Gastroesophageal sphincter (tissue), 3 donors: ENCODE measurements at regions not wholly inside any gene's neighbourhood (a gene's known extent, or its start where the extent isn't known, plus 50 kb on each side); places are given as distances from the start of the nearest gene placed in this dataset.

Source experiments
- EP300 ChIP-seq: sonication (generic); formaldehyde crosslinking; IDR thresholded peaks from one replicate; pipeline ENCODE4 v1.6.1; 2017; ENCODE audit warnings: antibody characterized with exemption, mild to moderate bottlenecking
- POLR2A ChIP-seq, 2 donors: fragments of 450-650 bp; IDR thresholded peaks; one replicate each; pipeline ENCODE4 v1.6.1; 2017; ENCODE audit warnings: antibody characterized with exemption in 2 of 2, mild to moderate bottlenecking in 2 of 2, moderate library complexity in 1 of 2
- TF ChIP-seq, protein P1 (sequence below), 4 experiments: fragments of 200-600 bp in 2 of 4; fragments of 450-650 bp in 2 of 4; sonication (generic) in 1 of 4; IDR thresholded peaks; one replicate each; pipeline ENCODE4 v1.5.1; 2017 to 2019; ENCODE audit warnings: antibody characterized with exemption in 4 of 4, mild to moderate bottlenecking in 2 of 4, moderate library complexity in 2 of 4

DNA sequence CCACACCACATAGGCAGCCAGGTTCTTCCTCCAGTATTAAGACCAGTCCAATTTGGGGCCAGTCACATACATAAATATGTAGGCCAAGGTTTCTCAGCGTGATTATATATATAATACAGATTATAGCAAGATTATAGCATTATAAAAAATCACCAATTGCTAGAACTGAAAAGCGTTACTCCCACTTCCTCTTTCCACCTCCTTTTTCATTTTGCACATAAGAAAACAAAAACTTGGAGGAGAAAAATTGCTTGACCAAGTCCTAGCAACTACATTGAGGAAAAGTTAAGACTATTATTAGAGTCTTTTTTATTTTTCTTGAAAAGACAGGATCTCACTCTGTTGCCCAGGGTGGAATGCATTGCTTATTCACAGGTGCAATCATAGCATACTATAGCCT, 262.7 kb upstream of the KCNN2 start:
- TF ChIP-seq EP300 (no peak), POLR2A (IDR thresholded peaks at IDR 0.05) (no peak)
- TF ChIP-seq, protein P1, sequence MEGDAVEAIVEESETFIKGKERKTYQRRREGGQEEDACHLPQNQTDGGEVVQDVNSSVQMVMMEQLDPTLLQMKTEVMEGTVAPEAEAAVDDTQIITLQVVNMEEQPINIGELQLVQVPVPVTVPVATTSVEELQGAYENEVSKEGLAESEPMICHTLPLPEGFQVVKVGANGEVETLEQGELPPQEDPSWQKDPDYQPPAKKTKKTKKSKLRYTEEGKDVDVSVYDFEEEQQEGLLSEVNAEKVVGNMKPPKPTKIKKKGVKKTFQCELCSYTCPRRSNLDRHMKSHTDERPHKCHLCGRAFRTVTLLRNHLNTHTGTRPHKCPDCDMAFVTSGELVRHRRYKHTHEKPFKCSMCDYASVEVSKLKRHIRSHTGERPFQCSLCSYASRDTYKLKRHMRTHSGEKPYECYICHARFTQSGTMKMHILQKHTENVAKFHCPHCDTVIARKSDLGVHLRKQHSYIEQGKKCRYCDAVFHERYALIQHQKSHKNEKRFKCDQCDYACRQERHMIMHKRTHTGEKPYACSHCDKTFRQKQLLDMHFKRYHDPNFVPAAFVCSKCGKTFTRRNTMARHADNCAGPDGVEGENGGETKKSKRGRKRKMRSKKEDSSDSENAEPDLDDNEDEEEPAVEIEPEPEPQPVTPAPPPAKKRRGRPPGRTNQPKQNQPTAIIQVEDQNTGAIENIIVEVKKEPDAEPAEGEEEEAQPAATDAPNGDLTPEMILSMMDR (IDR thresholded peaks at IDR 0.05): no peak
